ENCODE measurements at regions not wholly inside any gene's neighbourhood (a gene's known extent, or its start where the extent isn't known, plus 50 kb on each side); places are given as distances from the start of the nearest gene placed in this dataset.

DNA sequence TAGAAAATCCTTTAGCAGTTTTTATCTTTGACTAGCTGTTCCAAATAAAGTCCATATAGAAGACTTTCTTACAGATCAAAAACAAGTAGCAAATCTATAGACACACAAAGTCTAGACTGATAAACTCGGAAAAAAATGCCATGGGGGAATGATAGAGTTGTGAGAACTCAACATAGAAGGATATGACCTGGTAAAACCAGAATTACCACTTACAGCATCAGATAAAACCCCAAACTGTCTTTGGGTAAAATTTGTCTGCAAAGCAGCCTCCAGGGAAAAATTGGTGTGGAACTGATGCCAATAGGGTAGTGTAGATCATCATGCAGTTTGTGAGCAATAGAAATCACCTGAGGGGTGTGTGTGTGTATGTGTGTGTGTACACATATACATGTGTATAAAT lies 579.1 kb downstream of the SPOCK3 start:
- no peak overlapping the region for H2BK5ac ChIP-seq (ENCODE audit: low read depth, low read length, poor library complexity, severe bottlenecking)
- H2BK20ac ChIP-seq (ENCODE audit: low read depth, low read length): no peak overlapping the region
- no peak overlapping the region for H4K91ac ChIP-seq (ENCODE audit: insufficient read depth, low read depth, low read length)
- H3K4me2 ChIP-seq (ENCODE audit: low read depth, low read length): no peak overlapping the region
- no peaks in the 10 kb centered on the region for H4K20me1 ChIP-seq (ENCODE audit: insufficient read depth, low read length)
- H4K5ac ChIP-seq (ENCODE audit: low read depth, low read length): no peak overlapping the region
- H3K14ac ChIP-seq (replicated peaks; ENCODE audit: low read depth, low read length): no peak overlapping the region
- H2BK120ac ChIP-seq (ENCODE audit: low read depth, low read length): no peak overlapping the region
- no peaks in the 10 kb centered on the region for H3K9me3 ChIP-seq (ENCODE audit: control insufficient read depth, insufficient read depth, low read length)
- no peak overlapping the region for H2AFZ ChIP-seq (replicated peaks; ENCODE audit: low read length, poor library complexity)
- H3K4ac ChIP-seq (ENCODE audit: low read depth, low read length): no peak overlapping the region
- H3K4me3 ChIP-seq (ENCODE audit: insufficient read depth, low read depth, low read length): no peak overlapping the region
- no TSS peak for BruUV-seq (replicated peaks)
- TF ChIP-seq MAZ (IDR thresholded peaks at IDR 0.05; ENCODE audit: borderline replicate concordance, low read depth, low read length) (no peak), MAFK (IDR thresholded peaks at IDR 0.05; ENCODE audit: low read depth, low read length) (no peak), RFX5 (IDR thresholded peaks at IDR 0.05; ENCODE audit: low read depth, low read length) (no peak), CHD1 (IDR thresholded peaks at IDR 0.05; ENCODE audit: low read depth, low read length) (no peak), POLR2A (IDR thresholded peaks at IDR 0.05; ENCODE audit: low read depth, low read length) (no peak), RAD21 (IDR thresholded peaks at IDR 0.05; ENCODE audit: low read length) (no peak)
- TF ChIP-seq, protein P1, sequence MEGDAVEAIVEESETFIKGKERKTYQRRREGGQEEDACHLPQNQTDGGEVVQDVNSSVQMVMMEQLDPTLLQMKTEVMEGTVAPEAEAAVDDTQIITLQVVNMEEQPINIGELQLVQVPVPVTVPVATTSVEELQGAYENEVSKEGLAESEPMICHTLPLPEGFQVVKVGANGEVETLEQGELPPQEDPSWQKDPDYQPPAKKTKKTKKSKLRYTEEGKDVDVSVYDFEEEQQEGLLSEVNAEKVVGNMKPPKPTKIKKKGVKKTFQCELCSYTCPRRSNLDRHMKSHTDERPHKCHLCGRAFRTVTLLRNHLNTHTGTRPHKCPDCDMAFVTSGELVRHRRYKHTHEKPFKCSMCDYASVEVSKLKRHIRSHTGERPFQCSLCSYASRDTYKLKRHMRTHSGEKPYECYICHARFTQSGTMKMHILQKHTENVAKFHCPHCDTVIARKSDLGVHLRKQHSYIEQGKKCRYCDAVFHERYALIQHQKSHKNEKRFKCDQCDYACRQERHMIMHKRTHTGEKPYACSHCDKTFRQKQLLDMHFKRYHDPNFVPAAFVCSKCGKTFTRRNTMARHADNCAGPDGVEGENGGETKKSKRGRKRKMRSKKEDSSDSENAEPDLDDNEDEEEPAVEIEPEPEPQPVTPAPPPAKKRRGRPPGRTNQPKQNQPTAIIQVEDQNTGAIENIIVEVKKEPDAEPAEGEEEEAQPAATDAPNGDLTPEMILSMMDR (conservative IDR thresholded peaks at IDR 0.05; ENCODE audit: low read depth, low read length): no peak
- TF ChIP-seq, protein P2, sequence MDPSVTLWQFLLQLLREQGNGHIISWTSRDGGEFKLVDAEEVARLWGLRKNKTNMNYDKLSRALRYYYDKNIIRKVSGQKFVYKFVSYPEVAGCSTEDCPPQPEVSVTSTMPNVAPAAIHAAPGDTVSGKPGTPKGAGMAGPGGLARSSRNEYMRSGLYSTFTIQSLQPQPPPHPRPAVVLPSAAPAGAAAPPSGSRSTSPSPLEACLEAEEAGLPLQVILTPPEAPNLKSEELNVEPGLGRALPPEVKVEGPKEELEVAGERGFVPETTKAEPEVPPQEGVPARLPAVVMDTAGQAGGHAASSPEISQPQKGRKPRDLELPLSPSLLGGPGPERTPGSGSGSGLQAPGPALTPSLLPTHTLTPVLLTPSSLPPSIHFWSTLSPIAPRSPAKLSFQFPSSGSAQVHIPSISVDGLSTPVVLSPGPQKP (IDR thresholded peaks at IDR 0.05; ENCODE audit: borderline replicate concordance, low read depth, low read length): no peak
- no peaks in the 10 kb centered on the region for H3K79me1 ChIP-seq (ENCODE audit: low read depth in 1 of 2, low read length in 2 of 2)
- no peaks in the 10 kb centered on the region for H3K4me1 ChIP-seq (ENCODE audit: control insufficient read depth, insufficient read depth, low read length)
- H2AK9ac ChIP-seq (replicated peaks; ENCODE audit: low read depth, low read length, poor library complexity): no peak overlapping the region
- H3K27me3 ChIP-seq (ENCODE audit: control insufficient read depth, insufficient read depth, low read length): no peaks in the 10 kb centered on the region
- H4K8ac ChIP-seq (ENCODE audit: low read depth in 2 of 2, low read length in 2 of 2): no peak overlapping the region
- no peaks in the 10 kb centered on the region for H3K9me1 ChIP-seq (ENCODE audit: insufficient read depth, low read length)
- ChIA-PET CTCF (no interaction called here), POLR2A (ENCODE audit: unreplicated experiment) (no interaction called here)
- WGBS, 2 experiments (ENCODE audit: extremely low coverage in 2 of 2, insufficient read length in 1 of 2): no CpG with 5 or more reads among the region's 1 CpG
- no peak overlapping the region for H3K56ac ChIP-seq (ENCODE audit: extremely low read depth, insufficient read depth, low read length)
- no peak for ATAC-seq (ENCODE audit: low read depth)
- H3K18ac ChIP-seq (ENCODE audit: low read depth, low read length): no peak overlapping the region
- no peak overlapping the region for H2AK5ac ChIP-seq (ENCODE audit: low read depth, low read length)
- no peak overlapping the region for H3K27ac ChIP-seq (ENCODE audit: insufficient read depth, low read length)
- in situ Hi-C loops (cut with MboI; ENCODE audit: low sequenced_read_pairs): no loop called here
- no peaks in the 10 kb centered on the region for H3K36me3 ChIP-seq (ENCODE audit: control insufficient read depth, insufficient read depth, low read length)
- intact Hi-C loops (cut with micrococcal nuclease): no loop called here
- no peak for DNase-seq
- dilution Hi-C loops (cut with HindIII; ENCODE audit: low sequenced_read_pairs, unreplicated experiment): no loop called here
- H3K9ac ChIP-seq (ENCODE audit: low read depth, low read length): no peak overlapping the region
- H3K23ac ChIP-seq (ENCODE audit: low read depth, low read length): no peak overlapping the region
- H2BK15ac ChIP-seq (ENCODE audit: low read depth, low read length): no peak overlapping the region

Data from IMR-90 (cell line).